ENCODE measurements at regions not wholly inside any gene's neighbourhood (a gene's known extent, or its start where the extent isn't known, plus 50 kb on each side); places are given as distances from the start of the nearest gene placed in this dataset.

- Mint-ChIP-seq H3K36me3 (ENCODE audit: low read depth) (no peaks in the 10 kb centered on the region), H3K9me3 (peaks cover 9% of the 10 kb centered on the region), H3K27me3 (ENCODE audit: low read depth) (no peaks in the 10 kb centered on the region), H3K4me3 (no peak overlapping the region), H3K4me1 (peaks cover 9% of the 10 kb centered on the region), H3K27ac (no peak overlapping the region)
- TF ChIP-seq CTCF (IDR thresholded peaks at IDR 0.05; ENCODE audit: unreplicated experiment in 3 of 3) = no peak
These were observed 49.9 kb upstream of the RFXAP start for GRCh38 chr13:36769126-36769525.

Data from nephron (organoid).